PFSK-1 (cell line): ENCODE measurements at regions not wholly inside any gene's neighbourhood (a gene's known extent, or its start where the extent isn't known, plus 50 kb on each side); places are given as distances from the start of the nearest gene placed in this dataset.

Source experiments
- FOXP2 ChIP-seq: optimal IDR thresholded peaks from 2 replicates; pipeline ENCODE3; 2011; ENCODE audit warnings: borderline replicate concordance, control low read depth, inconsistent platforms; ENCODE audit not compliant: insufficient read depth; ENCODE audit errors: extremely low read length, extremely low read depth
- POLR2AphosphoS5 ChIP-seq: IDR thresholded peaks from 2 replicates; pipeline ENCODE4 v1.6.1; 2012; ENCODE audit warnings: low read depth, mild to moderate bottlenecking, control low read depth, low read length, moderate library complexity
- SIN3A ChIP-seq: IDR thresholded peaks from 2 replicates; pipeline ENCODE4 v1.6.1; 2012; ENCODE audit warnings: mild to moderate bottlenecking, low read length, moderate library complexity, borderline replicate concordance; ENCODE audit not compliant: insufficient read depth
- TAF1 ChIP-seq: IDR thresholded peaks from 2 replicates; pipeline ENCODE4 v1.6.1; 2012; ENCODE audit warnings: low read length, control low read depth, borderline replicate concordance; ENCODE audit not compliant: insufficient read depth
- TF ChIP-seq, protein P1 (sequence below), 2 experiments: IDR thresholded peaks; 2 replicates each; pipeline versions ENCODE4 v1.6.1 to v1.8.0; 2011 to 2012; ENCODE audit warnings: low read depth in 2 of 2, low read length in 2 of 2, control low read depth in 1 of 2, inconsistent platforms in 1 of 2, mild to moderate bottlenecking in 1 of 2, moderate library complexity in 1 of 2; ENCODE audit not compliant: insufficient read depth in 1 of 2

DNA sequence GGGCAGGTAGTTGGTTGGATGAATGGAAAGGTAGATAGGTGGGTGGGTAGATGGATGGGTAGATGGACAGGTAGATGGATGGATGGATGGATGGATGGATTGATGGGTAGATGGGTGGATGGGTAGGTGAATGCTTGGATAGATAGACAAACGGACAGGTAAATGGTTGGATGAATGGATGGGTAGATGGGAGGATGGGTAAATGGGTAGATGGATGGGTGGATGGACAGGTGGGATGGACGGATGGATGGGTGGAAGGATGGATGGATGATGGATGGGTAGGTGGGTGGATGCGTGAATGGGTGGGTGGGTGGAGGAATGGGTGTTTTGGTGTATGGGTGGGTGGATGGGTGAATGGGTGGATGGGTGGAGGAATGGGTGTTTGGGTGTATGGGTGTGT lies 50.1 kb upstream of the ASAP2 start:
- TF ChIP-seq, protein P1, sequence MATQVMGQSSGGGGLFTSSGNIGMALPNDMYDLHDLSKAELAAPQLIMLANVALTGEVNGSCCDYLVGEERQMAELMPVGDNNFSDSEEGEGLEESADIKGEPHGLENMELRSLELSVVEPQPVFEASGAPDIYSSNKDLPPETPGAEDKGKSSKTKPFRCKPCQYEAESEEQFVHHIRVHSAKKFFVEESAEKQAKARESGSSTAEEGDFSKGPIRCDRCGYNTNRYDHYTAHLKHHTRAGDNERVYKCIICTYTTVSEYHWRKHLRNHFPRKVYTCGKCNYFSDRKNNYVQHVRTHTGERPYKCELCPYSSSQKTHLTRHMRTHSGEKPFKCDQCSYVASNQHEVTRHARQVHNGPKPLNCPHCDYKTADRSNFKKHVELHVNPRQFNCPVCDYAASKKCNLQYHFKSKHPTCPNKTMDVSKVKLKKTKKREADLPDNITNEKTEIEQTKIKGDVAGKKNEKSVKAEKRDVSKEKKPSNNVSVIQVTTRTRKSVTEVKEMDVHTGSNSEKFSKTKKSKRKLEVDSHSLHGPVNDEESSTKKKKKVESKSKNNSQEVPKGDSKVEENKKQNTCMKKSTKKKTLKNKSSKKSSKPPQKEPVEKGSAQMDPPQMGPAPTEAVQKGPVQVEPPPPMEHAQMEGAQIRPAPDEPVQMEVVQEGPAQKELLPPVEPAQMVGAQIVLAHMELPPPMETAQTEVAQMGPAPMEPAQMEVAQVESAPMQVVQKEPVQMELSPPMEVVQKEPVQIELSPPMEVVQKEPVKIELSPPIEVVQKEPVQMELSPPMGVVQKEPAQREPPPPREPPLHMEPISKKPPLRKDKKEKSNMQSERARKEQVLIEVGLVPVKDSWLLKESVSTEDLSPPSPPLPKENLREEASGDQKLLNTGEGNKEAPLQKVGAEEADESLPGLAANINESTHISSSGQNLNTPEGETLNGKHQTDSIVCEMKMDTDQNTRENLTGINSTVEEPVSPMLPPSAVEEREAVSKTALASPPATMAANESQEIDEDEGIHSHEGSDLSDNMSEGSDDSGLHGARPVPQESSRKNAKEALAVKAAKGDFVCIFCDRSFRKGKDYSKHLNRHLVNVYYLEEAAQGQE (IDR thresholded peaks at IDR 0.05; ENCODE audit: insufficient read depth in 1 of 2, low read depth in 2 of 2, low read length in 2 of 2) = no peak
- TF ChIP-seq POLR2AphosphoS5 (no peak), TAF1 (no peak), FOXP2 (no peak), SIN3A (no peak)

DNA sequence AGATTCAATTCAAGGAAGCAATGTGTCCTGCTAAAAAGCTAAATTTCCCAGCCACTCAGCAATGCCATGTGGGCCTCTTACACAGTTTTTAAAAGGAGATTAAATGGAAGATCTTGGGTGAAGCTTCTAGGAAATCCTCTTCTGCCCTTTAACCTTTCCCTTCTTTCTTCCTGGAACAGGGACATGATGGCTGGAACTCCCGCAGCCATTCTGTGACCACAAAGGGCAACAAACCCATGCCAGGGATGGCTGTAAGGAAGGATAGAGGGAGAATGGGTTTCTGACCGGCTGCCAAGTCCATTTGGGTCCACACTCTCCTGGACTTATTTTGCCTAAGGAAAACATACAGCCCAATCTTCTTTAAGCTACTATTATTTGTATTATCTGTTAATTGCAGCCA lies 52.6 kb upstream of the ASAP2 start:
- TF ChIP-seq POLR2AphosphoS5 = no peak

DNA sequence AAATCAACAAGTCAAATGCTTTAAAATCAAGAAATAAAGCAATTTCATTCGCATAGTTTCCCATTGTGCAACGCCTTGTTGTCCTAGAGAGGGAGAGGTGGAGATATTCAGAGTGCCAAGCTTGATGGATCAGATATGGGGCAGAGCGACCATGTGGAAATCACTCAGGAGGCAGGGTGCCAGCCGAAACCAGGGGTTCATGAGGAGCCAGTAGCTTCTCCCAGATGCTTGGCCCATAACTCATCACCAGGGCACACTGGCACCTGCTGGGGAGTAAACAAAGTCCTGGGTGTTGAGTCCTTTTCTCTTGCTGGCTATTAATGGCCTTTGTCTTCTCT lies 53.0 kb upstream of the ASAP2 start:
- TF ChIP-seq, protein P1 (IDR thresholded peaks at IDR 0.05; ENCODE audit: insufficient read depth in 1 of 2, low read depth in 2 of 2, low read length in 2 of 2) = no peak
- TF ChIP-seq POLR2AphosphoS5 (no peak), FOXP2 (no peak), TAF1 (no peak)

DNA sequence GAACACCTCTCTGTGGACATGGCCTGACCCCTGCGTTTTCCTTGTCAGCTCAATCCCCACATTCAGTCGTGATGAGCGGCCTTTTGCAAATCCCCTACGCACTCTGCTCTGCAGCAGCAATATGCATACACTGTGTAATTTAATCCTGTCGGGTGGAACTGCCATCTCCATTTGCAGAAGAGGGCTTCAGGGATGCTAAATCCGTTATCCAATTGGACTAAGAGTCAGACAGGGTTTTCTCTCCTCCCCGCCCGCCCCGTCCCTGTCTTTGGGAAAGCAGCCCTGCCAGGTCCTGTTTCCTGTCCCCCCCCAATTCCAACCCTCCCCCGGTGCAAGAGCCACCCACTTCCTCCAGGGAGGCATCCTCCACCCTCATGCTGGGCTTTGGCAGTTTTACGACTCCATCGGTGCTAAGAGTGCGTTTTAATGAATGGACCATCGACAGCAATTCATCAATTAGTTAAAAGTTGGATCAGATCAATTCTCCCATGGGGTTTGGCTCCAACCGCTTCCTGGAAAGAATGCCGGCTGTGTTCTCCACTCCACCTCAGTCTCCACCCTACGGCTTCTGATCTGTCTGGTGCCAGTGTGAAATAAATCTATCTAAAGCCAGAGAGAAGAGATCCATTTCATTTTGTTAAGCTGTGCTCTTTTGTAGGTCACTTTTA lies 53.5 kb upstream of the ASAP2 start:
- no peak for TF ChIP-seq FOXP2
- TF ChIP-seq SIN3A = no peak
- TF ChIP-seq, protein P1 (IDR thresholded peaks at IDR 0.05; ENCODE audit: insufficient read depth in 1 of 2, low read depth in 2 of 2, low read length in 2 of 2) = no peak
- no peak for TF ChIP-seq POLR2AphosphoS5
- no peak for TF ChIP-seq TAF1

DNA sequence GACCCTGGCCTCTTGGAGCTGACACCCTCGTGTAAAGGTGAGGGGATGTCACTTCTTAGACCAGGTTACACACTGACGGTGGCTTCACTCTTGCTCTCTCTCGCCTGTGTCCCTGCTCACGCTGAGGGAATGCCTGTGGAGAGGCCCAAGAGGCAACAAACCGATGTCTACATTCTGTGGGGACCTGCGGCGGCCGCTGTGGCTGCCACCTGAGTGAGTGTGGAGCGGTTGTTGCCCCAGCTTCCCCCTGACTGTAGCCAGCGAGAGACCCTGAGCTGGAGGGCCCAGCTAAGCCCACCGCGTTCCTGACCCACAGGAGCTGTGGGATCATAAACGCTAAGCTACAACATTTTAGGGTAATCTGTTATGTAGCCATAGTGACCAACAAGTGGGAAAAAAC lies 55.7 kb upstream of the ASAP2 start:
- TF ChIP-seq SIN3A (no peak), TAF1 (no peak), FOXP2 (no peak), POLR2AphosphoS5 (no peak)
- TF ChIP-seq, protein P1 (IDR thresholded peaks at IDR 0.05; ENCODE audit: insufficient read depth in 1 of 2, low read depth in 2 of 2, low read length in 2 of 2) = no peak
